ENCODE measurements at regions not wholly inside any gene's neighbourhood (a gene's known extent, or its start where the extent isn't known, plus 50 kb on each side); places are given as distances from the start of the nearest gene placed in this dataset.
"Not testable (repeated sequence)": the region's sequence is repeated elsewhere in the genome, so short reads cannot be mapped to it uniquely, and the experiment has no call there.

GRCh38 chr5:106454050-106454449, 1216.7 kb downstream of the EFNA5 start:
- DNase-seq: no peak
- ATAC-seq: no peak
- no peak overlapping the region for H3K4me3 ChIP-seq
- 78 to 91% methylated on average over 1 of the region's 1 CpG for WGBS, 2 donors
- no peak overlapping the region for H3K27ac ChIP-seq
- H3K4me1 ChIP-seq: no peaks in the 10 kb centered on the region
- intact Hi-C loops (cut with DNase I): no loop called here
- no peaks in the 10 kb centered on the region for H3K27me3 ChIP-seq
- H3K9me3 ChIP-seq: no peaks in the 10 kb centered on the region
- no peak for TF ChIP-seq CTCF (IDR thresholded peaks at IDR 0.05)
- no peaks in the 10 kb centered on the region for H3K36me3 ChIP-seq

DNA sequence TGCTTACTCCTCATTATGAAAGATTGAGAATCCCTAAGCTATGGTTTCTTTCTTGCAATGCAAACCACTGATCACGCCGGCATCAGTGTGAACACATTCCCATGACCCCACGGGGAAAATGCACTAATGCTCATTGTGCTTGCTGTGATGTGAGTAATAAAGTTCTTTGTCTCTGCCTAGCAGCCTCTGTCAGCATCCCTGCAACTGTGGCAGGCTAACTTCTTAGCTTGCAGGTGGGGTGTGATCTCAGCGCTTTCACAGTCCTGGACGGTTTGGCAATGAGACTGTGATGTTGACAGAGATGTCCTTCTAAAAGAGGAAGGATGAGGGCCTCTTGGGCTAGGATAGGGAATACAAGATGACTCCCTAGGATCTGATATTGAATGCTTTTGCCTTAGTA, 1218.7 kb downstream of the EFNA5 start:
- intact Hi-C loops (cut with DNase I): no loop called here
- Histone ChIP-seq H3K4me3 (no peak overlapping the region), H3K4me1 (no peaks in the 10 kb centered on the region), H3K27ac (no peak overlapping the region), H3K36me3 (no peaks in the 10 kb centered on the region), H3K9me3 (no peaks in the 10 kb centered on the region), H3K27me3 (no peaks in the 10 kb centered on the region)
- no peak for ATAC-seq
- 76 to 80% methylated on average over 5 of the region's 5 CpGs for WGBS, 2 donors
- no peak for TF ChIP-seq CTCF (IDR thresholded peaks at IDR 0.05)
- DNase-seq: no peak

DNA sequence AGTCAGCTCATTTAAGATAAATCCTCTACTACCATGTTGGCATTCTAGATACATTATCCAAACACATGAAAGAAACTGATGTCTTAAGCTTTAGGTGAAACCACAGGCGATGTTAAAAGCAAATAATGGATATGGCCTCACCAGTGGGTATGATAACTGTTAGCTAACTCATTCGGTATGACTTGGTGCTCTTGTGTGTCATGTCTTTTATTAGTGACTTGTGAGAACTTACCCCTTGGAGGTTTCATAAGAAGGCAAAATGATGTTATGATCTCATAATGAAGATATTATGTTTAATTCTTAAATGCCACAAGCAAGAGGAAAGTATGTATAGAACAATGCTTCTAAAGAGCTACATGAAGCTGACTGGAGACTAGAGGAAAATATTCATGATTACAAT, 1227.0 kb downstream of the EFNA5 start:
- no peak for DNase-seq
- H3K4me3 ChIP-seq: no peak overlapping the region
- H3K27ac ChIP-seq: no peak overlapping the region
- H3K36me3 ChIP-seq: no peaks in the 10 kb centered on the region
- no peak for ATAC-seq
- no peaks in the 10 kb centered on the region for H3K27me3 ChIP-seq
- no peak for TF ChIP-seq CTCF (IDR thresholded peaks at IDR 0.05)
- 83 to 89% methylated on average over 2 of the region's 2 CpGs for WGBS, 2 donors
- no peaks in the 10 kb centered on the region for H3K9me3 ChIP-seq
- intact Hi-C loops (cut with DNase I): no loop called here
- no peaks in the 10 kb centered on the region for H3K4me1 ChIP-seq

DNA sequence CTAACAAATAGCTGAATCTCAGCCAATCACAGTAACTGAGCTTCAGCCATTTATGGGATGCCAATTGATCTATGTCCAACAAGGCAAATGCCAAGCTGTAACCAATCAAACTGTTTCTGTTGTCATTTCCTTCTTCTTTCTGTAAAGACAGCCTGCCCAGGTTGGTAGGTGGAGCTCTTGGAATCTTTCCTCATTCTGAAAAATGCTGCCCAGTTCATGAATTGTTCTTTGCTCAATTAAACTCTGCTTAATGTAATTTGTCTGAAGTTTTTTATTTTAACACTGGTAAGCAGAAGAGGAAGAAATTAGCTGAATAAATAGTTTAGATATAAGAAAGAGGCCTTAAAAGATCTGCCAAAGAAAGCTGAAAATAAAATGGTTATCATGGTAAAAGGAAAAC, 1235.6 kb downstream of the EFNA5 start:
- peaks cover 0 to 18% (median 0%) of the 10 kb centered on the region in 11 donors for H3K9me3 ChIP-seq
- no peaks in the 10 kb centered on the region for H3K36me3 ChIP-seq
- no peak overlapping the region for H3K27ac ChIP-seq
- no peak for DNase-seq
- H3K27me3 ChIP-seq: no peaks in the 10 kb centered on the region
- no peaks in the 10 kb centered on the region for H3K4me1 ChIP-seq
- intact Hi-C loops (cut with DNase I): no loop called here
- no peak for ATAC-seq
- no peak overlapping the region for H3K4me3 ChIP-seq
- no peak for TF ChIP-seq CTCF (IDR thresholded peaks at IDR 0.05)

DNA sequence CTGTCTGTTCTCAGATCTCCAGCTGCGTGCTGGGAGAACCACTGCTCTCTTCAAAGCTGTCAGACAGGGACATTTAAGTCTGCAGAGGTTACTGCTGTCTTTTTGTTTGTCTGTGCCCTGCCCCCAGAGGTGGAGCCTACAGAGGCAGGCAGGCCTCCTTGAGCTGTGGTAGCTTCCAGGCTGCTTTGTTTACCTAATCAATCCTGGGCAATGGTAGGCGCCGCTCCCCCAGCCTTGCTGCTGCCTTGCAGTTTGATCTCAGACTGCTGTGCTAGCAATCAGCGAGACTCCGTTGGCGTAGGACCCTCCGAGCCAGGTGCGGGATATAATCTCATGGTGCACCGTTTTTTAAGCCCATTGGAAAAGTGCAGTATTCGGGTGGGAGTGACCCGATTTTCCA, 1240.0 kb downstream of the EFNA5 start:
- 91 to 96% methylated on average over 9 to 10 of the region's 11 CpGs for WGBS, 2 donors
- H3K27ac ChIP-seq; intact Hi-C loops (cut with DNase I); ATAC-seq; DNase-seq; H3K36me3 ChIP-seq; H3K4me1 ChIP-seq; H3K4me3 ChIP-seq; H3K27me3 ChIP-seq: not testable (repeated sequence)
- peaks cover 0 to 25% (median 0%) of the 10 kb centered on the region in 11 donors for H3K9me3 ChIP-seq
